HCT116 (cell line): ENCODE measurements at regions not wholly inside any gene's neighbourhood (a gene's known extent, or its start where the extent isn't known, plus 50 kb on each side); places are given as distances from the start of the nearest gene placed in this dataset.

Source experiments
- CTCF ChIP-seq, 3 experiments: fragments of 200-600 bp in 1 of 3; sonication (generic) in 1 of 3; IDR thresholded peaks in 2 of 3; conservative IDR thresholded peaks in 1 of 3; 2 replicates each; pipeline ENCODE4 v1.5.1; 2012 to 2017; ENCODE audit warnings: low read depth in 2 of 3, low read length in 2 of 3, antibody characterized with exemption in 1 of 3, borderline replicate concordance in 1 of 3, control low read depth in 1 of 3, mild to moderate bottlenecking in 1 of 3, mixed read lengths in 1 of 3, mixed run types in 1 of 3, moderate library complexity in 1 of 3; ENCODE audit not compliant: insufficient read depth in 1 of 3
- POLR2A ChIP-seq: IDR thresholded peaks from 2 replicates; pipeline ENCODE4 v1.7.0; 2011; ENCODE audit warnings: borderline replicate concordance; ENCODE audit not compliant: insufficient read depth, insufficient read length; ENCODE audit errors: extremely low read depth
- SP1 ChIP-seq: IDR thresholded peaks from 2 replicates; pipeline ENCODE4 v1.6.1; 2012; ENCODE audit warnings: low read depth

- TF ChIP-seq CTCF (IDR thresholded peaks at IDR 0.05 in 2 of 3, conservative IDR thresholded peaks at IDR 0.05 in 1 of 3; ENCODE audit: borderline replicate concordance in 1 of 3, insufficient read depth in 1 of 3, low read depth in 2 of 3, low read length in 2 of 3) (no peak), SP1 (no peak), POLR2A (no peak)
Observed at GRCh38 chr2:121865914-121866313, 110.5 kb downstream of the TSN start.
